SHP77 (cell line): ENCODE measurements at regions not wholly inside any gene's neighbourhood (a gene's known extent, or its start where the extent isn't known, plus 50 kb on each side); places are given as distances from the start of the nearest gene placed in this dataset.

Source experiments
- DNase-seq, 2 experiments: peaks; one replicate each; lab custom pipeline; 2025; lab: John Stamatoyannopoulos, UW

GRCh38 chr2:234835738-234836137 lies 116.1 kb upstream of the SH3BP4 start:
- DNase-seq, result peak in 1 of 2 experiments; percentile 26

- no peak for DNase-seq
Measured at GRCh38 chr2:234834228-234834923, 117.4 kb upstream of the SH3BP4 start.

GRCh38 chr2:234830853-234831252 lies 121.0 kb upstream of the SH3BP4 start:
- DNase-seq, result no peak

GRCh38 chr2:234829074-234829455 lies 122.8 kb upstream of the SH3BP4 start:
- DNase-seq, result no peak

GRCh38 chr2:234828382-234829073 lies 123.3 kb upstream of the SH3BP4 start:
- no peak for DNase-seq

GRCh38 chr2:234827096-234827860 lies 124.5 kb upstream of the SH3BP4 start:
- no peak for DNase-seq

GRCh38 chr2:234826681-234827080 lies 125.1 kb upstream of the SH3BP4 start:
- no peak for DNase-seq

GRCh38 chr2:234825616-234826015 lies 126.2 kb upstream of the SH3BP4 start:
- no peak for DNase-seq

GRCh38 chr2:234823877-234824376 lies 127.9 kb upstream of the SH3BP4 start:
- no peak for DNase-seq

GRCh38 chr2:234823196-234823876 lies 128.5 kb upstream of the SH3BP4 start:
- DNase-seq, result no peak

- no peak for DNase-seq
Measured at GRCh38 chr2:234821946-234822475, 129.8 kb upstream of the SH3BP4 start.

GRCh38 chr2:234818937-234819336 lies 132.9 kb upstream of the SH3BP4 start:
- no peak for DNase-seq

GRCh38 chr2:234816491-234816890 lies 135.3 kb upstream of the SH3BP4 start:
- DNase-seq, result no peak

GRCh38 chr2:234816056-234816455 lies 135.8 kb upstream of the SH3BP4 start:
- no peak for DNase-seq

GRCh38 chr2:234814374-234814773 lies 137.4 kb upstream of the SH3BP4 start:
- no peak for DNase-seq

GRCh38 chr2:234812851-234813250 lies 139.0 kb upstream of the SH3BP4 start:
- DNase-seq, result no peak

GRCh38 chr2:234808907-234809306 lies 142.9 kb upstream of the SH3BP4 start:
- DNase-seq, result no peak

- no peak for DNase-seq
Measured at GRCh38 chr2:234806818-234807217, 145.0 kb upstream of the SH3BP4 start.

GRCh38 chr2:234805836-234806235 lies 146.0 kb upstream of the SH3BP4 start:
- no peak for DNase-seq

- DNase-seq, result no peak
Measured at GRCh38 chr2:234804704-234805103, 147.1 kb upstream of the SH3BP4 start.

- DNase-seq, result no peak
Measured at GRCh38 chr2:234802845-234803171, 149.0 kb upstream of the SH3BP4 start.
